ENCODE measurements at regions not wholly inside any gene's neighbourhood (a gene's known extent, or its start where the extent isn't known, plus 50 kb on each side); places are given as distances from the start of the nearest gene placed in this dataset.

- H3K27me3 ChIP-seq, result no peaks in the 10 kb centered on the region
- H3K9me3 ChIP-seq, result no peaks in the 10 kb centered on the region
- intact Hi-C loops (cut with DNase I), result no loop called here
- H3K4me1 ChIP-seq, result no peaks in the 10 kb centered on the region
- DNase-seq (no peak), ATAC-seq (no peak)
- H3K27ac ChIP-seq, result no peak overlapping the region
- H3K36me3 ChIP-seq, result no peaks in the 10 kb centered on the region
- 60 to 67% (median 62%) methylated on average over 7 of the region's 7 CpGs for WGBS, 4 donors
- no peak overlapping the region for H3K4me3 ChIP-seq
- TF ChIP-seq CTCF (IDR thresholded peaks at IDR 0.05) (no peak), POLR2A (IDR thresholded peaks at IDR 0.05) (no peak)
Observed at GRCh38 chr18:77960791-77961410, 711.3 kb downstream of the GALR1 start.

- Histone ChIP-seq H3K4me3 (no peak overlapping the region), H3K36me3 (no peaks in the 10 kb centered on the region), H3K27me3 (peaks cover 0 to 7% (median 0%) of the 10 kb centered on the region in 9 donors), H3K4me1 (no peaks in the 10 kb centered on the region), H3K27ac (no peak overlapping the region), H3K9me3 (peaks cover 0 to 9% (median 0%) of the 10 kb centered on the region in 12 donors)
- no peak for ATAC-seq
- 62 to 72% (median 66%) methylated on average over 5 of the region's 5 CpGs for WGBS, 4 donors
- TF ChIP-seq CTCF (IDR thresholded peaks at IDR 0.05) (no peak), POLR2A (IDR thresholded peaks at IDR 0.05) (no peak)
- intact Hi-C loops (cut with DNase I), result no loop called here
- DNase-seq, result no peak
Observed at GRCh38 chr18:77967071-77967470, 717.4 kb downstream of the GALR1 start.

- Histone ChIP-seq H3K27ac (no peak overlapping the region), H3K4me1 (no peaks in the 10 kb centered on the region), H3K4me3 (no peak overlapping the region), H3K27me3 (peaks cover 0 to 8% (median 0%) of the 10 kb centered on the region in 9 donors), H3K9me3 (peaks cover 0 to 9% (median 0%) of the 10 kb centered on the region in 12 donors), H3K36me3 (no peaks in the 10 kb centered on the region)
- ATAC-seq (no peak), DNase-seq (no peak)
- WGBS, 4 donors, result 44 to 75% (median 65%) methylated on average over 2 to 3 of the region's 3 CpGs
- TF ChIP-seq CTCF (IDR thresholded peaks at IDR 0.05) (no peak), POLR2A (IDR thresholded peaks at IDR 0.05) (no peak)
- intact Hi-C loops (cut with DNase I), result no loop called here
Observed at GRCh38 chr18:77967791-77968190, 718.1 kb downstream of the GALR1 start.

DNA sequence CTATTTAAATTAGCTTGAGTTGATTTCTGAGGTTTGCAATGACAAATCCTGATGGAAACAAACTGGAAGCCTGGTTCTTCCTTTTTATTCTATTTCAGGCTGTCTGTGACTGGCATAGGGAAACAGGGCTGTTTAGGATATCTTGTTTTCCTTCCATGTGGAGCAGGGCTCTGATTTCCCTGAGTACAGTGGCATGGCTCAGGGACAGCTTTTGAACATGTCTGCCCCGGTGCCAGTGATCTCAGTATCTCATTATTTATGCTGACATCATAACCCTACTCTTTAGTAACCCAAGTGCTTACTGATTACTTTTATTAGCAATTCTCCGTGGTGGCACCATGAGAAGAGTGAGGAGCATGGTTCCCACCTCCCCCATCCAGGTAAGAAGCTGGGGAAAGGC is 720.3 kb downstream of the GALR1 start:
- H3K4me3 ChIP-seq, result no peak overlapping the region

More for the DNA sequence above, 720.3 kb downstream of the GALR1 start:
- Histone ChIP-seq H3K36me3 (no peaks in the 10 kb centered on the region), H3K27ac (no peak overlapping the region), H3K27me3 (peaks cover 0 to 8% (median 0%) of the 10 kb centered on the region in 9 donors), H3K4me1 (no peaks in the 10 kb centered on the region), H3K9me3 (peaks cover 0 to 9% (median 0%) of the 10 kb centered on the region in 12 donors)
- 39 to 57% (median 52%) methylated on average over 2 of the region's 2 CpGs for WGBS, 4 donors
- intact Hi-C loops (cut with DNase I), result no loop called here
- no peak for ATAC-seq
- TF ChIP-seq POLR2A (IDR thresholded peaks at IDR 0.05) (no peak), CTCF (IDR thresholded peaks at IDR 0.05) (no peak)
- no peak for DNase-seq

Measured in heart left ventricle (tissue), 16 donors.